B cell (primary cell): ENCODE measurements at regions not wholly inside any gene's neighbourhood (a gene's known extent, or its start where the extent isn't known, plus 50 kb on each side); places are given as distances from the start of the nearest gene placed in this dataset.

Experiments used
- ATAC-seq: fragments of 200-7000 bp; cut with Tn5 transposase; one replicate; pipeline ENCODE4 v1.10.0; 2021; ENCODE audit warnings: low read depth, mild to moderate bottlenecking, moderate number of reproducible peaks, moderate library complexity
- CTCF ChIA-PET: fragments of 350-600 bp; sonication (Branson Sonifier 250); formaldehyde crosslinking; loops from one replicate; lab custom pipeline; 2021; ENCODE audit warnings: antibody characterized with exemption, inconsistent platforms; lab: Charles Lee
- POLR2A ChIA-PET: fragments of 350-600 bp; sonication (Branson Sonifier 250); formaldehyde crosslinking; loops from one replicate; lab custom pipeline; 2021; ENCODE audit warnings: antibody characterized with exemption; lab: Charles Lee
- DNase-seq: peaks from one replicate; pipeline ENCODE4 v3.0.0; 2013
- H2AFZ ChIP-seq: 2 replicates; pipeline ENCODE4 v1.6.1; 2012; ENCODE audit warnings: mild to moderate bottlenecking, low read depth, low read length; ENCODE audit not compliant: insufficient read depth, poor library complexity, severe bottlenecking
- H3K27ac ChIP-seq, 2 donors: 1 replicate in 1 of 2; 2 replicates in 1 of 2; pipeline ENCODE4 v1.5.1; 2012 to 2013; ENCODE audit warnings: low read length in 2 of 2, mild to moderate bottlenecking in 2 of 2, moderate library complexity in 1 of 2
- H3K27me3 ChIP-seq, 4 experiments: fragments of 200-600 bp in 1 of 4; sonication (generic) in 1 of 4; replicated peaks in 1 of 4; 1 replicate in 2 of 4; 2 replicates in 2 of 4; pipeline versions ENCODE4 v1.6.1 to v1.7.0; 2013 to 2016; ENCODE audit warnings: low read length in 3 of 4, mild to moderate bottlenecking in 2 of 4, mixed read lengths in 1 of 4, moderate library complexity in 1 of 4; ENCODE audit not compliant: insufficient read depth in 4 of 4, control insufficient read depth in 3 of 4; ENCODE audit errors: control extremely low read depth in 1 of 4
- H3K36me3 ChIP-seq, 2 experiments: replicated peaks in 1 of 2; 1 replicate in 1 of 2; 2 replicates in 1 of 2; pipeline versions ENCODE4 v1.6.1 to v1.7.1; 2013; ENCODE audit warnings: low read length in 1 of 2; ENCODE audit not compliant: insufficient read depth in 2 of 2, control insufficient read depth in 1 of 2; ENCODE audit errors: control extremely low read depth in 1 of 2, extremely low read depth in 1 of 2
- H3K4me1 ChIP-seq, 2 donors: fragments of 200-600 bp in 1 of 2; sonication (generic) in 1 of 2; 1 replicate in 1 of 2; 2 replicates in 1 of 2; pipeline versions ENCODE4 v1.5.1 to v1.6.1; 2013 to 2017; ENCODE audit warnings: low read length in 2 of 2; ENCODE audit not compliant: control insufficient read depth in 2 of 2, insufficient read depth in 2 of 2
- H3K4me2 ChIP-seq: replicated peaks from 2 replicates; pipeline ENCODE3; 2012; ENCODE audit warnings: mild to moderate bottlenecking, low read depth, low read length; ENCODE audit not compliant: poor library complexity, severe bottlenecking
- H3K4me3 ChIP-seq, 5 experiments: fragments of 200-600 bp in 1 of 5; sonication (generic) in 1 of 5; 1 replicate in 3 of 5; 2 replicates in 2 of 5; pipeline versions ENCODE4 v1.5.1 to v1.7.0; 2011 to 2016; ENCODE audit warnings: low read length in 4 of 5, mild to moderate bottlenecking in 4 of 5, low read depth in 2 of 5, control low read depth in 1 of 5, moderate library complexity in 1 of 5; ENCODE audit not compliant: insufficient read depth in 1 of 5; ENCODE audit errors: control extremely low read depth in 1 of 5, extremely low read depth in 1 of 5
- H3K79me2 ChIP-seq: fragments of 200-600 bp; sonication (generic); one replicate; pipeline ENCODE4 v1.6.0; 2016; ENCODE audit warnings: low read length; ENCODE audit not compliant: control insufficient read depth, insufficient read depth
- H3K9ac ChIP-seq: fragments of 200-600 bp; sonication (generic); 2 replicates; pipeline ENCODE4 v1.6.1; 2017; ENCODE audit warnings: mild to moderate bottlenecking, low read length, moderate library complexity
- H3K9me3 ChIP-seq, 3 donors: one replicate each; pipeline versions ENCODE4 v1.6.1 to v1.7.1; 2013; ENCODE audit warnings: low read length in 2 of 3; ENCODE audit not compliant: control insufficient read depth in 2 of 3, insufficient read depth in 1 of 3; ENCODE audit errors: control extremely low read depth in 1 of 3
- H4K20me1 ChIP-seq: 2 replicates; pipeline ENCODE4 v1.6.0; 2012; ENCODE audit warnings: mild to moderate bottlenecking, low read length; ENCODE audit not compliant: insufficient read depth, control insufficient read depth, poor library complexity, severe bottlenecking
- H3K27ac Mint-ChIP-seq: one replicate; pipeline ENCODE4 v1.8.0; 2021; ENCODE audit warnings: mixed read lengths
- H3K27me3 Mint-ChIP-seq: one replicate; pipeline ENCODE4 v1.8.0; 2021; ENCODE audit warnings: mixed read lengths
- H3K4me1 Mint-ChIP-seq: one replicate; pipeline ENCODE4 v1.8.0; 2021; ENCODE audit warnings: mixed read lengths
- H3K4me3 Mint-ChIP-seq: one replicate; pipeline ENCODE4 v1.8.0; 2021; ENCODE audit warnings: mixed read lengths
- H3K9me3 Mint-ChIP-seq: one replicate; pipeline ENCODE4 v1.8.0; 2022; ENCODE audit warnings: mixed read lengths; ENCODE audit not compliant: insufficient read depth
- CTCF ChIP-seq: fragments of 200-600 bp; IDR thresholded peaks from one replicate; pipeline ENCODE4 v1.8.0; 2022; ENCODE audit warnings: antibody characterized with exemption, mild to moderate bottlenecking
- EZH2 ChIP-seq: IDR thresholded peaks from 2 replicates; pipeline ENCODE4 v1.6.1; 2012; ENCODE audit warnings: borderline replicate concordance, low read depth, mild to moderate bottlenecking, moderate library complexity, low read length; ENCODE audit not compliant: insufficient read depth, poor library complexity, severe bottlenecking
- WGBS: methylation state at CpG from one replicate; pipeline ENCODE4 v1.1.5; 2013; ENCODE audit warnings: missing lambda C conversion rate; ENCODE audit not compliant: insufficient coverage; 5-methylcytosine and 5-hydroxymethylcytosine counted together
- intact Hi-C: fragments of 100-400 bp; cut with micrococcal nuclease; formaldehyde crosslinking; loops from one replicate; pipeline ENCODE4 v1.10.0; 2022

GRCh38 chr7:140263277-140263676 is 86.5 kb upstream of the KDM7A start:
- H3K36me3 ChIP-seq: no peaks in the 10 kb centered on the region
- no peak overlapping the region for H3K27ac ChIP-seq
- CTCF ChIA-PET: no interaction called here
- H3K4me1 ChIP-seq: no peaks in the 10 kb centered on the region
- no peak overlapping the region for H2AFZ ChIP-seq
- H3K4me3 Mint-ChIP-seq: no peak overlapping the region
- no peak overlapping the region for H3K27ac Mint-ChIP-seq
- H3K9me3 Mint-ChIP-seq: no peaks in the 10 kb centered on the region
- H3K9me3 ChIP-seq: peaks cover 0 to 4% (median 0%) of the 10 kb centered on the region in 3 donors
- no peak for TF ChIP-seq EZH2
- TF ChIP-seq CTCF: no peak
- H3K27me3 ChIP-seq: peaks cover 0 to 7% (median 0%) of the 10 kb centered on the region in 4 experiments
- no peak overlapping the region for H3K4me3 ChIP-seq
- ATAC-seq: no peak
- WGBS: no CpG with 5 or more reads among the region's 6 CpGs
- intact Hi-C loops: no loop called here
- H3K27me3 Mint-ChIP-seq: peaks cover 4% of the 10 kb centered on the region
- H3K4me2 ChIP-seq: no peak overlapping the region
- H3K9ac ChIP-seq: no peak overlapping the region
- H4K20me1 ChIP-seq: no peaks in the 10 kb centered on the region
- no peak for DNase-seq
- H3K79me2 ChIP-seq: no peaks in the 10 kb centered on the region
- POLR2A ChIA-PET: interaction anchor here (0.7 kb wide), 1 partner anchor 19 kb away, joined by 3 read pairs; no protein-coding TSS in a partner anchor
- H3K4me1 Mint-ChIP-seq: no peaks in the 10 kb centered on the region

- no peak overlapping the region for H3K27ac ChIP-seq
- ChIA-PET POLR2A (no interaction called here), CTCF (no interaction called here)
- no peak overlapping the region for H3K4me3 Mint-ChIP-seq
- peaks cover 0 to 4% (median 3%) of the 10 kb centered on the region in 3 donors for H3K9me3 ChIP-seq
- H3K27ac Mint-ChIP-seq: no peak overlapping the region
- H3K27me3 Mint-ChIP-seq: peaks cover 6% of the 10 kb centered on the region
- peaks cover 0 to 7% (median 0%) of the 10 kb centered on the region in 4 experiments for H3K27me3 ChIP-seq
- no peak overlapping the region for H3K4me2 ChIP-seq
- no peak for DNase-seq
- no peak overlapping the region for H3K4me3 ChIP-seq
- no peaks in the 10 kb centered on the region for H3K4me1 ChIP-seq
- H2AFZ ChIP-seq: no peak overlapping the region
- no peaks in the 10 kb centered on the region for H4K20me1 ChIP-seq
- no peaks in the 10 kb centered on the region for H3K79me2 ChIP-seq
- TF ChIP-seq EZH2 (no peak), CTCF (no peak)
- 90% methylated on average over 3 of the region's 6 CpGs for WGBS
- no peak for ATAC-seq
- H3K9ac ChIP-seq: no peak overlapping the region
- H3K4me1 Mint-ChIP-seq: no peaks in the 10 kb centered on the region
- intact Hi-C loops: no loop called here
- peaks cover 2% of the 10 kb centered on the region for H3K9me3 Mint-ChIP-seq
- no peaks in the 10 kb centered on the region for H3K36me3 ChIP-seq
Observed at GRCh38 chr7:140262242-140262903, 85.6 kb upstream of the KDM7A start.
